ENCODE measurements at regions not wholly inside any gene's neighbourhood (a gene's known extent, or its start where the extent isn't known, plus 50 kb on each side); places are given as distances from the start of the nearest gene placed in this dataset.

DNA sequence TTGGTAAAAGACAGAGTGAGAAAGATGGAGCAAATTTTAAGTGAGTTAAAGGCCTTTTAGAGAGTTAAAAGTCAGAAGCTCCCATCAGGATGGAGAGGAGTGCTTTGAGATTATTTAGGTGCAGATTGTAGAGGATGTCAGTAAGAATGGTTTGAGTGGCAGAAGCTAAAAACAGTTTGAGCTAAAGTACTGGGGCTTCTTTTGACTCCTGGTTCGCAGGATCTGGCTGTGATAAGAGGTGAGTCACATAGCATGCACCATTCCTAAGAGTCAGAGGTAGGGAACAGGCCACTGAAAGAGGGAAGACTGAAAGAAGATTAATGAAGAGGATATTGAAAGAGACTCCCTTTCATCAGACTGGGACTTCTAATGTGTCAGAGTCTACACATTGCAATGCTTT lies 1047.9 kb upstream of the MAP3K7 start:
- no peak for TF ChIP-seq CTCF (IDR thresholded peaks at IDR 0.05; ENCODE audit: low read depth, low read length)
- no peak for TF ChIP-seq EZH2phosphoT487 (IDR thresholded peaks at IDR 0.05; ENCODE audit: low read depth)

All from OCI-LY3 (cell line).